ENCODE measurements at regions not wholly inside any gene's neighbourhood (a gene's known extent, or its start where the extent isn't known, plus 50 kb on each side); places are given as distances from the start of the nearest gene placed in this dataset.
A peak's percentile ranks its signal among the peaks of the same experiment; 100 is the strongest.

GRCh38 chr2:2912293-2912692 lies 465.3 kb downstream of the EIPR1 start (continued):
- no peak for TF ChIP-seq ZNF518B (CRISPR knock-in tag; IDR thresholded peaks at IDR 0.05)

- DNase-seq (ENCODE audit: extremely low read depth in 1 of 4, low spot score in 3 of 4), result no peak
- TF ChIP-seq MAFF (IDR thresholded peaks at IDR 0.05; ENCODE audit: low read length) (peak; percentile 94), C11orf30 (IDR thresholded peaks at IDR 0.05; ENCODE audit: low read depth) (peak; percentile 79; the same call in 1 of the 2 replicates), ZBTB11 (CRISPR knock-in tag; IDR thresholded peaks at IDR 0.05) (no peak), MAFG (tag; conservative IDR thresholded peaks at IDR 0.05) (peak; percentile 87), CTCF (IDR thresholded peaks at IDR 0.05 in 2 of 3, conservative IDR thresholded peaks at IDR 0.05 in 1 of 3; ENCODE audit: insufficient read depth in 2 of 3, low read depth in 1 of 3, low read length in 3 of 3) (no peak), MAFK (IDR thresholded peaks at IDR 0.05; ENCODE audit: low read length) (peak; percentile 93), ZNF316 (IDR thresholded peaks at IDR 0.05) (peak; percentile 92)
- Histone ChIP-seq H4K20me1 (replicated peaks; ENCODE audit: control insufficient read depth, insufficient read depth, low read length) (no peaks in the 10 kb centered on the region), H3K9ac (ENCODE audit: insufficient read depth in 1 of 2, low read depth in 2 of 2, low read length in 2 of 2) (no peak overlapping the region), H3K9me3 (replicated peaks; ENCODE audit: control insufficient read depth, insufficient read depth, low read depth, low read length) (no peaks in the 10 kb centered on the region), H3K4me1 (replicated peaks in 1 of 2; ENCODE audit: control insufficient read depth in 2 of 2, insufficient read depth in 2 of 2, low read length in 2 of 2) (no peaks in the 10 kb centered on the region), H3K79me2 (ENCODE audit: control insufficient read depth, insufficient read depth, low read length) (no peaks in the 10 kb centered on the region), H3K9me1 (ENCODE audit: control insufficient read depth, insufficient read depth, low read length) (no peaks in the 10 kb centered on the region), H3K4me3 (no peak overlapping the region), H3K36me3 (ENCODE audit: control insufficient read depth, insufficient read depth, low read length) (no peaks in the 10 kb centered on the region), H2AFZ (ENCODE audit: low read depth, low read length) (no peak overlapping the region), H3K27ac (ENCODE audit: extremely low read depth, low read depth, low read length) (no peak overlapping the region), H3K27me3 (ENCODE audit: control insufficient read depth in 2 of 2, insufficient read depth in 2 of 2, low read length in 2 of 2) (peaks cover 15 to 67% of the 10 kb centered on the region in 2 experiments), H3K4me2 (ENCODE audit: insufficient read depth, low read length) (no peak overlapping the region)
- POLR2A ChIA-PET, result no interaction called here
- intact Hi-C loops (cut with micrococcal nuclease) (no loop called here), in situ Hi-C loops (cut with MboI) (no loop called here)
- no peak for FAIRE-seq
- WGBS (ENCODE audit: insufficient coverage, low coverage, missing lambda C conversion rate), result under 1% methylated on average over 7 of the region's 7 CpGs
- BruUV-seq (replicated peaks), result no TSS peak
- CTCF ChIA-PET (ENCODE audit: low intra/inter-chr PET ratio), result interaction anchor here (0.7 kb wide), 1 partner anchor 27 kb away, joined by 3 read pairs; no protein-coding TSS in a partner anchor
- ATAC-seq, result no peak
These were observed 467.4 kb downstream of the EIPR1 start for GRCh38 chr2:2910259-2910658.

All from K562 (cell line).